ENCODE measurements at regions not wholly inside any gene's neighbourhood (a gene's known extent, or its start where the extent isn't known, plus 50 kb on each side); places are given as distances from the start of the nearest gene placed in this dataset.
"Not testable (repeated sequence)": the region's sequence is repeated elsewhere in the genome, so short reads cannot be mapped to it uniquely, and the experiment has no call there.

- Histone ChIP-seq H3K27me3 (no peaks in the 10 kb centered on the region), H3K27ac (no peak overlapping the region), H3K4me1 (no peaks in the 10 kb centered on the region), H3K36me3 (0 out of 2 replicates have a peak, but pooled peaks cover 6% of the 10 kb centered on the region), H3K9me3 (peaks cover 12% of the 10 kb centered on the region), H3K4me2 (no peak overlapping the region), H3K4me3 (no peak overlapping the region), H4K20me1 (no peaks in the 10 kb centered on the region), H3K9ac (no peak overlapping the region)
- TF ChIP-seq Cebpa-rat (IDR thresholded peaks at IDR 0.05) = no peak
These were observed 377.6 kb downstream of the IRS2 start for GRCh38 chr13:109408591-109409382.

- H3K4me3 ChIP-seq = no peak overlapping the region
- no peak overlapping the region for H3K9ac ChIP-seq
- no peak overlapping the region for H3K27ac ChIP-seq
- 0 out of 2 replicates have a peak, but pooled peaks cover 6% of the 10 kb centered on the region for H3K36me3 ChIP-seq
- H3K4me1 ChIP-seq = no peaks in the 10 kb centered on the region
- no peak for TF ChIP-seq Cebpa-rat (IDR thresholded peaks at IDR 0.05)
- no peaks in the 10 kb centered on the region for H3K27me3 ChIP-seq
- peaks cover 12% of the 10 kb centered on the region for H3K9me3 ChIP-seq
- H3K4me2 ChIP-seq = no peak overlapping the region
- no peaks in the 10 kb centered on the region for H4K20me1 ChIP-seq
These were observed 379.9 kb downstream of the IRS2 start for GRCh38 chr13:109406376-109406992.

- H3K27ac ChIP-seq = no peak overlapping the region
- no peaks in the 10 kb centered on the region for H3K27me3 ChIP-seq
- no peak overlapping the region for H3K4me3 ChIP-seq
- no peak overlapping the region for H3K4me2 ChIP-seq
- 0 out of 2 replicates have a peak, but pooled peaks cover 6% of the 10 kb centered on the region for H3K36me3 ChIP-seq
- TF ChIP-seq Cebpa-rat (IDR thresholded peaks at IDR 0.05) = no peak
- peaks cover 18% of the 10 kb centered on the region for H3K9me3 ChIP-seq
- H4K20me1 ChIP-seq = no peaks in the 10 kb centered on the region
- H3K4me1 ChIP-seq = no peaks in the 10 kb centered on the region
- no peak overlapping the region for H3K9ac ChIP-seq
These were observed 383.4 kb downstream of the IRS2 start for GRCh38 chr13:109403012-109403421.

GRCh38 chr13:109401891-109402290 lies 384.5 kb downstream of the IRS2 start:
- peaks cover 18% of the 10 kb centered on the region for H3K9me3 ChIP-seq
- no peaks in the 10 kb centered on the region for H3K4me1 ChIP-seq
- H3K36me3 ChIP-seq = 0 out of 2 replicates have a peak, but pooled peaks cover 6% of the 10 kb centered on the region
- H3K4me3 ChIP-seq = no peak overlapping the region
- no peak overlapping the region for H3K4me2 ChIP-seq
- no peak overlapping the region for H3K9ac ChIP-seq
- no peaks in the 10 kb centered on the region for H4K20me1 ChIP-seq
- TF ChIP-seq Cebpa-rat (IDR thresholded peaks at IDR 0.05) = no peak
- H3K27me3 ChIP-seq = no peaks in the 10 kb centered on the region
- H3K27ac ChIP-seq = no peak overlapping the region

- TF ChIP-seq Cebpa-rat (IDR thresholded peaks at IDR 0.05) = no peak
- no peak overlapping the region for H3K27ac ChIP-seq
- no peaks in the 10 kb centered on the region for H3K27me3 ChIP-seq
- no peak overlapping the region for H3K9ac ChIP-seq
- no peaks in the 10 kb centered on the region for H3K4me1 ChIP-seq
- H4K20me1 ChIP-seq = no peaks in the 10 kb centered on the region
- H3K9me3 ChIP-seq = peaks cover 18% of the 10 kb centered on the region
- 0 out of 2 replicates have a peak, but pooled peaks cover 6% of the 10 kb centered on the region for H3K36me3 ChIP-seq
- H3K4me3 ChIP-seq = no peak overlapping the region
- no peak overlapping the region for H3K4me2 ChIP-seq
These were observed 385.1 kb downstream of the IRS2 start for GRCh38 chr13:109401307-109401706.

- Histone ChIP-seq H4K20me1 (no peaks in the 10 kb centered on the region), H3K9me3 (peaks cover 18% of the 10 kb centered on the region), H3K27me3 (no peaks in the 10 kb centered on the region), H3K36me3 (0 out of 2 replicates have a peak, but pooled peaks cover 6% of the 10 kb centered on the region), H3K9ac (no peak overlapping the region), H3K27ac (no peak overlapping the region), H3K4me2 (no peak overlapping the region), H3K4me1 (no peaks in the 10 kb centered on the region), H3K4me3 (no peak overlapping the region)
- no peak for TF ChIP-seq Cebpa-rat (IDR thresholded peaks at IDR 0.05)
These were observed 385.6 kb downstream of the IRS2 start for GRCh38 chr13:109400624-109401257.

GRCh38 chr13:109400209-109400608 lies 386.2 kb downstream of the IRS2 start:
- no peaks in the 10 kb centered on the region for H4K20me1 ChIP-seq

GRCh38 chr13:109398071-109398470 lies 388.3 kb downstream of the IRS2 start:
- H3K9ac ChIP-seq, H4K20me1 ChIP-seq, H3K9me3 ChIP-seq, H3K36me3 ChIP-seq, H3K27ac ChIP-seq, H3K4me2 ChIP-seq, H3K27me3 ChIP-seq, H3K4me1 ChIP-seq, H3K4me3 ChIP-seq: not testable (repeated sequence)

More at GRCh38 chr13:109400209-109400608, 386.2 kb downstream of the IRS2 start:
- Histone ChIP-seq H3K9ac (no peak overlapping the region), H3K9me3 (peaks cover 18% of the 10 kb centered on the region), H3K4me2 (no peak overlapping the region), H3K27me3 (no peaks in the 10 kb centered on the region), H3K4me3 (no peak overlapping the region), H3K27ac (no peak overlapping the region), H3K36me3 (0 out of 2 replicates have a peak, but pooled peaks cover 6% of the 10 kb centered on the region), H3K4me1 (no peaks in the 10 kb centered on the region)
- no peak for TF ChIP-seq Cebpa-rat (IDR thresholded peaks at IDR 0.05)

GRCh38 chr13:109397285-109397684 lies 389.1 kb downstream of the IRS2 start:
- H3K27ac ChIP-seq = no peak overlapping the region
- no peak overlapping the region for H3K9ac ChIP-seq
- H3K27me3 ChIP-seq = no peaks in the 10 kb centered on the region
- TF ChIP-seq Cebpa-rat (IDR thresholded peaks at IDR 0.05) = no peak
- peaks cover 15% of the 10 kb centered on the region for H3K9me3 ChIP-seq
- no peaks in the 10 kb centered on the region for H3K4me1 ChIP-seq
- H4K20me1 ChIP-seq = no peaks in the 10 kb centered on the region
- no peaks in the 10 kb centered on the region for H3K36me3 ChIP-seq
- no peak overlapping the region for H3K4me3 ChIP-seq
- H3K4me2 ChIP-seq = no peak overlapping the region

GRCh38 chr13:109396266-109396665 lies 390.1 kb downstream of the IRS2 start:
- Histone ChIP-seq H3K4me3 (no peak overlapping the region), H3K27me3 (no peaks in the 10 kb centered on the region), H3K9ac (no peak overlapping the region), H4K20me1 (no peaks in the 10 kb centered on the region), H3K4me2 (no peak overlapping the region), H3K4me1 (no peaks in the 10 kb centered on the region), H3K27ac (no peak overlapping the region), H3K36me3 (no peaks in the 10 kb centered on the region), H3K9me3 (peaks cover 16% of the 10 kb centered on the region)
- TF ChIP-seq Cebpa-rat (IDR thresholded peaks at IDR 0.05) = no peak

Data from BLaER1 (cell line).